Right lobe of liver (tissue), 6 donors: ENCODE measurements at regions not wholly inside any gene's neighbourhood (a gene's known extent, or its start where the extent isn't known, plus 50 kb on each side); places are given as distances from the start of the nearest gene placed in this dataset.

Experiments
- ATAC-seq, 4 donors: fragments of 200-7000 bp; cut with Tn5 transposase; one replicate each; pipeline ENCODE4 v1.9.1; 2020; ENCODE audit warnings: mild to moderate bottlenecking in 4 of 4, moderate library complexity in 4 of 4
- DNase-seq, 3 donors: peaks; one replicate each; pipeline ENCODE4 v3.0.0-alpha.2; 2020
- H3K27ac ChIP-seq, 3 donors: fragments of 200-600 bp; one replicate each; pipeline ENCODE4 v1.8.0; 2022
- H3K27me3 ChIP-seq, 2 donors: fragments of 200-600 bp; one replicate each; pipeline ENCODE4 v1.8.0; 2022
- H3K36me3 ChIP-seq, 4 donors: fragments of 200-600 bp; sonication (generic) in 1 of 4; one replicate each; pipeline versions ENCODE4 v1.5.1 to v1.8.0; 2017 to 2022; ENCODE audit warnings: control low read depth in 1 of 4
- H3K4me1 ChIP-seq, 4 donors: fragments of 200-600 bp; sonication (generic) in 1 of 4; one replicate each; pipeline versions ENCODE4 v1.5.1 to v1.8.0; 2017 to 2022; ENCODE audit warnings: control low read depth in 1 of 4
- H3K4me3 ChIP-seq, 3 donors: fragments of 200-600 bp; one replicate each; pipeline ENCODE4 v1.8.0; 2022
- H3K9me3 ChIP-seq, 4 donors: fragments of 200-600 bp; sonication (generic) in 1 of 4; one replicate each; pipeline versions ENCODE4 v1.5.1 to v1.8.0; 2017 to 2022; ENCODE audit warnings: control low read depth in 1 of 4
- POLR2A ChIP-seq: fragments of 450-650 bp; IDR thresholded peaks from one replicate; pipeline ENCODE4 v1.6.1; 2017; ENCODE audit warnings: antibody characterized with exemption, mild to moderate bottlenecking
- WGBS: methylation state at CpG from one replicate; pipeline ENCODE4 v1.1.6; 2018; ENCODE audit warnings: low coverage, low lambda C conversion rate; ENCODE audit not compliant: insufficient coverage; ENCODE audit errors: missing lambda C conversion rate; 5-methylcytosine and 5-hydroxymethylcytosine counted together
- intact Hi-C, 2 donors: fragments of 100-400 bp; cut with DNase I; formaldehyde crosslinking; loops; one replicate each; pipeline versions ENCODE4 v1.11.2 to v1.14.1; 2022
- TF ChIP-seq, protein P1 (sequence below), 4 donors: fragments of 200-600 bp in 3 of 4; fragments of 450-650 bp in 1 of 4; IDR thresholded peaks; one replicate each; pipeline versions ENCODE4 v1.5.1 to v1.8.0; 2016 to 2022; ENCODE audit warnings: antibody characterized with exemption in 4 of 4, mild to moderate bottlenecking in 2 of 4
- donor health status: DM: no; HTN: yes; CAD: no.
- donor health status: DM: no; HTN: no; CAD: no.
- donor health status: DM: no; HTN: no; CAD: no.
- donor health status: DM: no; HTN: yes; CAD: no.
- donor health status: DM: no; HTN: yes; CAD: no.

DNA sequence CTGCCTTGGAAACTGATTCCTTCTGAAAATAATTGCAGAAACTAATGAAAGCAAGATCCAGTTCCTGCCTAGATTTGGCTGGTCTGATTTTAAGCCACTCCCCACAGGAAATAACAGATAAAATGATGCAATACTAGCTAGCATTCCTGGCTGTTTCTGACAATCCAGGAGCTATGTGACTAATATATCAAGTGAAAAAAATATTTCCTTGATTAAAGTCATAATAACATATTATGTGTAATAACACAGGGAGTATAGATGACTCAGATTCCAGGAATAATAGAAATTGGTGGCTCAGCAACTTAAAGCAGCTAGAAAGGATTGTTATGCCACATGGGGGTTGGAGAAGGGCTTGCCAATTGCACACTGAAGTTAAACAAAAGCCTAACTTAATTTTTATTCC, 182.7 kb upstream of the SALL4 start:
- Histone ChIP-seq H3K9me3 (no peaks in the 10 kb centered on the region), H3K27ac (peak overlapping the region in 2 of 3 donors; percentile 19 to 52), H3K36me3 (no peaks in the 10 kb centered on the region), H3K27me3 (no peaks in the 10 kb centered on the region), H3K4me1 (peaks cover 0 to 9% (median 0%) of the 10 kb centered on the region in 4 donors), H3K4me3 (no peak overlapping the region)
- TF ChIP-seq, protein P1, sequence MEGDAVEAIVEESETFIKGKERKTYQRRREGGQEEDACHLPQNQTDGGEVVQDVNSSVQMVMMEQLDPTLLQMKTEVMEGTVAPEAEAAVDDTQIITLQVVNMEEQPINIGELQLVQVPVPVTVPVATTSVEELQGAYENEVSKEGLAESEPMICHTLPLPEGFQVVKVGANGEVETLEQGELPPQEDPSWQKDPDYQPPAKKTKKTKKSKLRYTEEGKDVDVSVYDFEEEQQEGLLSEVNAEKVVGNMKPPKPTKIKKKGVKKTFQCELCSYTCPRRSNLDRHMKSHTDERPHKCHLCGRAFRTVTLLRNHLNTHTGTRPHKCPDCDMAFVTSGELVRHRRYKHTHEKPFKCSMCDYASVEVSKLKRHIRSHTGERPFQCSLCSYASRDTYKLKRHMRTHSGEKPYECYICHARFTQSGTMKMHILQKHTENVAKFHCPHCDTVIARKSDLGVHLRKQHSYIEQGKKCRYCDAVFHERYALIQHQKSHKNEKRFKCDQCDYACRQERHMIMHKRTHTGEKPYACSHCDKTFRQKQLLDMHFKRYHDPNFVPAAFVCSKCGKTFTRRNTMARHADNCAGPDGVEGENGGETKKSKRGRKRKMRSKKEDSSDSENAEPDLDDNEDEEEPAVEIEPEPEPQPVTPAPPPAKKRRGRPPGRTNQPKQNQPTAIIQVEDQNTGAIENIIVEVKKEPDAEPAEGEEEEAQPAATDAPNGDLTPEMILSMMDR (IDR thresholded peaks at IDR 0.05) = no peak
- TF ChIP-seq POLR2A = no peak
- ATAC-seq (peak; percentile 85 to 98 (median 89)), DNase-seq (no peak)
- intact Hi-C loops = no loop called here

DNA sequence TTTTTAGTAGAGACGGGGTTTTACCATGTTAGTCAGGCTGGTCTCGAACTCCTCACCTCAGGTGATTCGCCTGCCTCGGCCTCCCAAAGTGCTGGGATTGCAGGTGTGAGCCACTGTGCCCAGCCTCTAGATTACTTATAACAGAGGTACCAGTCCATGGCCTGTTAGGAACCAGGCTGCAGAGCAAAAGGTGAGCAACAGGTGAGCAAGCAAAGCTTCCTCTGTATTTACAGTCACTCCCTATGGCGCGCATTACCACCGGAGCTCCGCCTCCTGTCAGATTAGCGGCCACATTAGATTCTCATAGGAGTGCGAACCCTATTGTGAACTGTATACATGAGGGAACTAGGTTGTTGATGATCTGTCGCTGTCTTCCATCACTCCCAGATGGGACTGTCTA, 178.0 kb upstream of the SALL4 start:
- intact Hi-C loops = no loop called here
- TF ChIP-seq, protein P1 (IDR thresholded peaks at IDR 0.05) = no peak
- no peak for TF ChIP-seq POLR2A
- ATAC-seq = no peak
- Histone ChIP-seq H3K27ac (no peak overlapping the region), H3K27me3 (no peaks in the 10 kb centered on the region), H3K4me3 (no peak overlapping the region), H3K9me3 (no peaks in the 10 kb centered on the region), H3K36me3 (no peaks in the 10 kb centered on the region), H3K4me1 (peaks cover 0 to 8% (median 0%) of the 10 kb centered on the region in 4 donors)
- DNase-seq = no peak
- 90% methylated on average over 8 of the region's 11 CpGs for WGBS

DNA sequence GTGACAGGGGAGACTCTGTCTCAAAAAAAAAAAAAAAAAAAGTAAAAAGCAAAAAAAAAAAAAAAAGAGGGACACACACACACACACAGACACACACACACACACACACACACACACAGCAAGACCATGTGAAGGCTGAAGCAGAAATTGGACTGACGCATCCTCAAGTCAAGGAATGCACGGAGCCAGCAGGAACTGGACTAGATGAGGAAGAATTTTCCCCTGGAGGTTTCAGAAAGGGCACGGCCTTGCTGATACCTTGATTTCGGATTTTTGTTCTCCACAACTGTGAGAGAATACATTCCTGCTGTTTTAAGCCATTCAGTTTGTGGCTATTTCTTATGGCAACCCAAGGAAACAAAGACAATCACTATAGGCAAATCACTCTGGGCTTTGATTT, 176.9 kb upstream of the SALL4 start:
- no peaks in the 10 kb centered on the region for H3K4me1 ChIP-seq
- TF ChIP-seq POLR2A = no peak
- TF ChIP-seq, protein P1 (IDR thresholded peaks at IDR 0.05) = no peak
- H3K9me3 ChIP-seq = no peaks in the 10 kb centered on the region
- no peak overlapping the region for H3K27ac ChIP-seq
- no peak for ATAC-seq
- intact Hi-C loops = no loop called here
- H3K4me3 ChIP-seq = no peak overlapping the region
- no peaks in the 10 kb centered on the region for H3K36me3 ChIP-seq
- DNase-seq = no peak
- no peaks in the 10 kb centered on the region for H3K27me3 ChIP-seq
- WGBS = 85% methylated on average over 3 of the region's 4 CpGs

DNA sequence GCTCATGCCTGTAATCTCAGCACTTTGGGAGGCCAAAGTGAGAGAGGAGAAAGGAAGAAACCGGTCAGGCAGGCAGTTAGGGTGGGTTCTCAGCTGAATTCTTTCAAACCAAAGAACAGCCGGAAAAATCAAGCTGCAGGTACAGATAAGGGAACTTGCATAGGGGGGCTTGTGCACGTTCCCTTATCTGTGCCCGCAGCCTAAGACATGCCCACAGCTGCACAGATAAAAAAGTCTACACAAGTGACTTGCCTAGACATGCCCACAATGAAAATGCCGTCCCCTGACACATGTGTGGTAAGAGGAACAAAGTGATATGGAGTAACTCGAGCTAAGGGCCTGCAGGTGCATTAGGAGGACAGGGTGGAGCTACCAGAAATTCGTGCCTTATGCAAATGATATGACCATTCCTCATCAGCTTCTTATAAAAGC, 175.8 kb upstream of the SALL4 start:
- intact Hi-C loops = no loop called here
- TF ChIP-seq, protein P1 (IDR thresholded peaks at IDR 0.05) = no peak
- no peak for TF ChIP-seq POLR2A
- no peaks in the 10 kb centered on the region for H3K4me1 ChIP-seq
- no peak overlapping the region for H3K4me3 ChIP-seq
- no peaks in the 10 kb centered on the region for H3K9me3 ChIP-seq
- WGBS = 86% methylated on average over 5 of the region's 7 CpGs
- DNase-seq (no peak), ATAC-seq (no peak)
- no peaks in the 10 kb centered on the region for H3K27me3 ChIP-seq
- H3K27ac ChIP-seq = no peak overlapping the region
- H3K36me3 ChIP-seq = no peaks in the 10 kb centered on the region

DNA sequence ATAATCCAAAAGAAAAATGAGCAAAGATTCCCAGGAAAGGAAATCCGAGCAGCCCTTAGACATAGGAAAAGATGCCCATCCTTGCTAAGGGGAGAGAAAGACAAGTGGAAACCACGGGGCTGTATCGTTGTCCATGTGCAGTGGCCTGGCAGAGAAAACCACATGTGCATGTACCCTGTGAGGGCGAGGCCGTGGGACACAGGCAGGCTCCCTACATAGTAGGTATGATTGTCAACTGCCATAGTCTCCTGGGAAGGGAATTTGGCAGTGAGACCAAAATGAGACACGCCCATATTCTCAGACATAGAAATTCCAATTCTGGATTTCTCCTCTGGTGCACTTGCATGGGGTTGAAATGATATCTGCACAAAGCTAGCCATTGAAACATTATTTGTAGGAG, 169.7 kb upstream of the SALL4 start:
- Histone ChIP-seq H3K4me1 (no peaks in the 10 kb centered on the region), H3K36me3 (no peaks in the 10 kb centered on the region), H3K27me3 (no peaks in the 10 kb centered on the region), H3K4me3 (no peak overlapping the region), H3K27ac (no peak overlapping the region), H3K9me3 (no peaks in the 10 kb centered on the region)
- no peak for ATAC-seq
- intact Hi-C loops = no loop called here
- TF ChIP-seq, protein P1 (IDR thresholded peaks at IDR 0.05) = no peak
- TF ChIP-seq POLR2A = no peak
- WGBS = 82% methylated on average over 4 of the region's 6 CpGs
- DNase-seq = no peak
